Keratinocyte (primary cell): ENCODE measurements at regions not wholly inside any gene's neighbourhood (a gene's known extent, or its start where the extent isn't known, plus 50 kb on each side); places are given as distances from the start of the nearest gene placed in this dataset.

Experiments
- DNase-seq: peaks from one replicate; pipeline ENCODE4 v3.0.0-alpha.2; 2011; ENCODE audit warnings: low read depth, missing footprints, low spot score
- FAIRE-seq: peaks from 2 replicates; lab custom pipeline; 2011; peaks lifted over from hg19 to GRCh38; lab: Jason Lieb, UNC
- H2AFZ ChIP-seq: 2 replicates; pipeline ENCODE4 v1.6.0; 2012; ENCODE audit warnings: low read length, control low read depth, inconsistent platforms; ENCODE audit not compliant: control insufficient read depth
- H3K27ac ChIP-seq: 2 replicates; pipeline ENCODE4 v1.5.1; 2011; ENCODE audit warnings: low read length; ENCODE audit not compliant: control insufficient read depth, insufficient read depth
- H3K27me3 ChIP-seq: 3 replicates; pipeline ENCODE4 v1.6.0; 2011; ENCODE audit warnings: low read length; ENCODE audit not compliant: control insufficient read depth, insufficient read depth; ENCODE audit errors: extremely low read depth
- H3K36me3 ChIP-seq, 2 experiments: 2 replicates in 1 of 2; 3 replicates in 1 of 2; pipeline ENCODE4 v1.5.1; 2011; ENCODE audit warnings: low read length in 2 of 2, mild to moderate bottlenecking in 1 of 2; ENCODE audit not compliant: control insufficient read depth in 2 of 2, insufficient read depth in 2 of 2; ENCODE audit errors: extremely low read depth in 1 of 2
- H3K4me1 ChIP-seq: 3 replicates; pipeline ENCODE4 v1.5.1; 2011; ENCODE audit warnings: low read length; ENCODE audit not compliant: control insufficient read depth, insufficient read depth; ENCODE audit errors: extremely low read depth
- H3K4me2 ChIP-seq: 3 replicates; pipeline ENCODE4 v1.6.0; 2011; ENCODE audit warnings: low read depth, low read length; ENCODE audit not compliant: control insufficient read depth, insufficient read depth; ENCODE audit errors: extremely low read depth
- H3K4me3 ChIP-seq, 3 experiments: fragments of 200-600 bp in 1 of 3; sonication (generic) in 1 of 3; 2 replicates in 2 of 3; 3 replicates in 1 of 3; pipeline ENCODE4 v1.5.1; 2011 to 2016; ENCODE audit warnings: low read length in 3 of 3, mild to moderate bottlenecking in 3 of 3, control low read depth in 2 of 3, inconsistent platforms in 1 of 3, low read depth in 1 of 3, mixed read lengths in 1 of 3, mixed run types in 1 of 3, moderate library complexity in 1 of 3; ENCODE audit not compliant: control insufficient read depth in 2 of 3, insufficient read depth in 2 of 3; ENCODE audit errors: extremely low read depth in 1 of 3
- H3K79me2 ChIP-seq: 2 replicates; pipeline ENCODE4 v1.6.0; 2012; ENCODE audit warnings: low read length; ENCODE audit not compliant: control insufficient read depth, insufficient read depth
- H3K9ac ChIP-seq: 3 replicates; pipeline ENCODE4 v1.6.0; 2011; ENCODE audit warnings: low read length; ENCODE audit not compliant: control insufficient read depth, insufficient read depth; ENCODE audit errors: extremely low read depth
- H3K9me1 ChIP-seq: 3 replicates; pipeline ENCODE4 v1.6.0; 2011; ENCODE audit warnings: low read length; ENCODE audit not compliant: control insufficient read depth, insufficient read depth; ENCODE audit errors: extremely low read depth
- H3K9me3 ChIP-seq: 2 replicates; pipeline ENCODE4 v1.5.1; 2012; ENCODE audit warnings: low read depth, low read length; ENCODE audit not compliant: control insufficient read depth
- H4K20me1 ChIP-seq: 3 replicates; pipeline ENCODE4 v1.6.0; 2011; ENCODE audit warnings: low read length; ENCODE audit not compliant: control insufficient read depth, insufficient read depth; ENCODE audit errors: extremely low read depth
- EZH2 ChIP-seq: IDR thresholded peaks from one replicate; pipeline ENCODE4 v1.6.1; 2012; ENCODE audit warnings: inconsistent platforms, mild to moderate bottlenecking, low read length, moderate library complexity
- dilution Hi-C: fragments of 300-500 bp; cut with MboI; formaldehyde crosslinking; loops from one replicate; pipeline ENCODE4 v1.7.0; 2020; ENCODE audit warnings: low sequenced_read_pairs; ENCODE audit not compliant: extremely low pct_ligation_motif_present
- TF ChIP-seq, protein P1 (sequence below), 3 experiments: IDR thresholded peaks in 1 of 3; conservative IDR thresholded peaks in 1 of 3; optimal IDR thresholded peaks in 1 of 3; 2 replicates in 2 of 3; 3 replicates in 1 of 3; pipeline versions ENCODE3 to v1.5.1; 2011; ENCODE audit warnings: low read length in 3 of 3, mild to moderate bottlenecking in 3 of 3, moderate library complexity in 2 of 3, control low read depth in 1 of 3, inconsistent platforms in 1 of 3; ENCODE audit not compliant: insufficient read depth in 2 of 3; ENCODE audit errors: extremely low read depth in 1 of 3

DNA sequence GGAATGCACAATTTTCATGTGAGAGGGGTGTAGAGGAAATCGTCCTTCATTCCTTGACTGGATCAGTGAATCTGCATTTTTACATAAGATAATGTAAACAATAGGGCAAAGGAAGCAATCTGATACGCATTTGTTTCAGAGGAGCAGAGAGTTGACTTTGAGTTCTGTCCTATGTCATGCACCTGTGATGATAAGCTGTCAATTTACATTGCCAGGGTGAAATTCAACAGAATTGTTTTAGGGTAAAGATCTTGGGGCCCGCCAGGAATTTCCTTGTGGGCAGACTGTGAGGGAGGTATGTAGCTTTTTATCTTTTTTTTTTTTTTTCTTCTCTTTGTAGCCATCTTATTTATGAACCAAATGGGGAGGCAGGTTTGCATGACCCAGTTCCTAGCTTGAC, 58.3 kb upstream of the LARP1 start:
- FAIRE-seq: no peak
- no peaks in the 10 kb centered on the region for H4K20me1 ChIP-seq
- H3K9me3 ChIP-seq: no peaks in the 10 kb centered on the region
- no peak for DNase-seq
- no peak overlapping the region for H3K4me2 ChIP-seq
- no peak overlapping the region for H2AFZ ChIP-seq
- H3K9me1 ChIP-seq: no peaks in the 10 kb centered on the region
- dilution Hi-C loops: no loop called here
- TF ChIP-seq, protein P1, sequence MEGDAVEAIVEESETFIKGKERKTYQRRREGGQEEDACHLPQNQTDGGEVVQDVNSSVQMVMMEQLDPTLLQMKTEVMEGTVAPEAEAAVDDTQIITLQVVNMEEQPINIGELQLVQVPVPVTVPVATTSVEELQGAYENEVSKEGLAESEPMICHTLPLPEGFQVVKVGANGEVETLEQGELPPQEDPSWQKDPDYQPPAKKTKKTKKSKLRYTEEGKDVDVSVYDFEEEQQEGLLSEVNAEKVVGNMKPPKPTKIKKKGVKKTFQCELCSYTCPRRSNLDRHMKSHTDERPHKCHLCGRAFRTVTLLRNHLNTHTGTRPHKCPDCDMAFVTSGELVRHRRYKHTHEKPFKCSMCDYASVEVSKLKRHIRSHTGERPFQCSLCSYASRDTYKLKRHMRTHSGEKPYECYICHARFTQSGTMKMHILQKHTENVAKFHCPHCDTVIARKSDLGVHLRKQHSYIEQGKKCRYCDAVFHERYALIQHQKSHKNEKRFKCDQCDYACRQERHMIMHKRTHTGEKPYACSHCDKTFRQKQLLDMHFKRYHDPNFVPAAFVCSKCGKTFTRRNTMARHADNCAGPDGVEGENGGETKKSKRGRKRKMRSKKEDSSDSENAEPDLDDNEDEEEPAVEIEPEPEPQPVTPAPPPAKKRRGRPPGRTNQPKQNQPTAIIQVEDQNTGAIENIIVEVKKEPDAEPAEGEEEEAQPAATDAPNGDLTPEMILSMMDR (optimal IDR thresholded peaks at IDR 0.05 in 1 of 3, IDR thresholded peaks at IDR 0.05 in 1 of 3, conservative IDR thresholded peaks at IDR 0.05 in 1 of 3; ENCODE audit: extremely low read depth in 1 of 3, insufficient read depth in 2 of 3, low read length in 3 of 3): no peak
- no peak for TF ChIP-seq EZH2
- H3K36me3 ChIP-seq: no peaks in the 10 kb centered on the region
- no peak overlapping the region for H3K27ac ChIP-seq
- H3K4me1 ChIP-seq: peaks cover 8% of the 10 kb centered on the region
- H3K27me3 ChIP-seq: no peaks in the 10 kb centered on the region
- H3K4me3 ChIP-seq: no peak overlapping the region
- no peaks in the 10 kb centered on the region for H3K79me2 ChIP-seq
- H3K9ac ChIP-seq: no peak overlapping the region

DNA sequence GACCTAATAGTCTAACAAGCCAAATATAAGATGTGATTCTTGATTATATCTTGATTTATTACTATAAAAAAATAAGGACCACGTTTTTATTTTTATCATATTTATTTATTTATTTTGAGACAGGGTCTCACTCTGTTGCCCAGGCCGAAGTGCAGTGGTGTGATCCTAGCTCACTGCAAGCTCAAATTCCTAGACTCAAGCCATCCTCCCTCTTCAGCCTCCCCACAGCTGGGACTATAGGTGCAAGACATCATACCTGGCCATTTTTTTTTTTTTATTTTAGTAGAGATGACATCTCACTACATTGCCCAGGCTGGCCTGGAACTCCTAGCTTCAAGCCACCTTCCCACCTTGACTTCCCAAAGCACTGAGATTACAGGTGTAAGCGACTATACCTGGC, 61.0 kb upstream of the LARP1 start:
- Histone ChIP-seq H3K9ac (no peak overlapping the region), H3K4me1 (peaks cover 15% of the 10 kb centered on the region), H3K36me3 (no peaks in the 10 kb centered on the region), H3K9me3 (no peaks in the 10 kb centered on the region), H3K4me3 (no peak overlapping the region), H4K20me1 (no peaks in the 10 kb centered on the region), H3K79me2 (no peaks in the 10 kb centered on the region), H3K4me2 (no peak overlapping the region), H3K27ac (no peak overlapping the region), H2AFZ (no peak overlapping the region), H3K27me3 (no peaks in the 10 kb centered on the region), H3K9me1 (no peaks in the 10 kb centered on the region)
- FAIRE-seq (no peak), DNase-seq (no peak)
- dilution Hi-C loops: no loop called here
- TF ChIP-seq, protein P1 (optimal IDR thresholded peaks at IDR 0.05 in 1 of 3, IDR thresholded peaks at IDR 0.05 in 1 of 3, conservative IDR thresholded peaks at IDR 0.05 in 1 of 3; ENCODE audit: extremely low read depth in 1 of 3, insufficient read depth in 2 of 3, low read length in 3 of 3): no peak
- TF ChIP-seq EZH2: no peak
